EL (cell line): ENCODE measurements at regions not wholly inside any gene's neighbourhood (a gene's known extent, or its start where the extent isn't known, plus 50 kb on each side); places are given as distances from the start of the nearest gene placed in this dataset.
A peak's percentile ranks its signal among the peaks of the same experiment; 100 is the strongest.

Source experiments
- DNase-seq: peaks from one replicate; pipeline ENCODE4 v3.0.0-alpha.2; 2016

DNA sequence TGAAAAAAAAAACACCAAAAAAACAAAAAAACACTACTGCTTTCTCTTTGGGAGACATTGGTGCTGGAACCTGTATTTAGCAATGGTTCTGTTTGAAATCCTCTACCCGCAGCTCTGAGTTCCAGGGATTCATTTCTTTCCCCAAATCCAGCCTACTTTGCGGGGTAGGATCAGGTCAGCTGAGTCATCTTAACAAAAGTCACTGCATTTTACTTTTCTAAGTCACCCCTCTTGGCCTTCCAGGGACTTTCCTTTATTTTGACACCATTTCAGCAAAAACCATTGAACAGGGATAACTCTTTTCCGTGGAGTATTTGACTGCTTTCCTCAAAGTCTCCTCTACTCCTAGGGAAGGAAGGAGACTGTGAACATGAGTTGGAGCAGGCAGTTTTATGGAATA lies 837.6 kb downstream of the MAFB start:
- DNase-seq = peak; percentile 86

GRCh38 chr20:39850821-39851330 lies 838.2 kb downstream of the MAFB start:
- peak; percentile 42 for DNase-seq

DNA sequence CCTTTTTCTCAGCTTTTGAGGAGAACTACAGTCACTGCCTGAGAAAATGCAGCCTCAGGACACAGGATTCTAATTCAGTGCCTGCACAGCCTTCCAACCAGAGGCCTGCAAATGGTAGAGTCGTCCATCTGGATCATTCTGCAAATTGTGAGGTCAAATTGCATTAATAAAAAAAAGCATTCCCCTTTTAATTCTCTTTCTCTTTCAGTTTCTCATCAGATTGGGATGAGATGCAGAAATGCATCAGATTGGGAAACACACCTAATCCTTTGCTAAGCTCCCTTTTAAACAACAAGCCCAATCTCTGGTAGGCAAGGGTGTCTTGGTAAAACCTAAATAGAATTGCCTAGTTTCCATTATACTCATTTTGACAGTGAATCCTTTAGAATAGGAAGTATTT lies 838.8 kb downstream of the MAFB start:
- no peak for DNase-seq

DNA sequence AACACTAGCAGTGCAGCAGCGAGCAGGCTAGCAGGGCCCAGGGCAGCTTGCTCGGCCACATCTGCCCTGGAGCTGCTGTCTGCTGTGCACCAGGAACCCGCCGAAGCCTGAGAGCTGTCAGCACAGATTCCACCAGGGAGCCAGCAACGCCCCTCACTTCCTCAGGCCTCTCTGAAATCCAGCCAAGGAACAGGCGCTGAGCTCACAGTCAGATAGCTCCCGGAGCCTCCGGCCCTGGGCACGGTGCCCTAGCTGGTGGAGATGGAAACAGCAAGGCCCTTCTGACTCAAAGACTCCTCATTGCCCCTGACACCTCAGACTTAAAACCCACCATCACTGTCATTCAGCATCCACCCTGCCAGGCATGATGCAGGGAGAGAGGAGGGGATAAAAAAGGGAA lies 839.4 kb downstream of the MAFB start:
- peak; percentile 98 for DNase-seq

DNA sequence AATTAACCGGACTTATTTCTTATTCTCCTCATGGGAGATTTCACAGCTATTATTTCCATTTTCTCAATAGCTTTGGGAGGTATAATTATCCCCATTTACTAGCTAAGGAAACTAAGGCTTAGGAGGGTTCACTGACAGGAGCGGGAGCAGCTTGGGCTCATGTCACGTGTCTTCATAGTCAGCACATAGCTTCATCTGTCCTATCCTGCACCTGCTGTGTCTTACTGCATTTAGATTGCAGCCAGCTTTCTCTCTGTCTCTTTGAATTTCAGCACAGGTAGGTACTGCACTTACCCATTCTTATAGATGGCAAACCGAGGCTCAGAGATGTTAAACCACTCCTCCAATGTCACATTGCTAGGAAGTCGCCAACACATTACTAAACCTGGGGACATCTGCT lies 839.9 kb downstream of the MAFB start:
- no peak for DNase-seq

DNA sequence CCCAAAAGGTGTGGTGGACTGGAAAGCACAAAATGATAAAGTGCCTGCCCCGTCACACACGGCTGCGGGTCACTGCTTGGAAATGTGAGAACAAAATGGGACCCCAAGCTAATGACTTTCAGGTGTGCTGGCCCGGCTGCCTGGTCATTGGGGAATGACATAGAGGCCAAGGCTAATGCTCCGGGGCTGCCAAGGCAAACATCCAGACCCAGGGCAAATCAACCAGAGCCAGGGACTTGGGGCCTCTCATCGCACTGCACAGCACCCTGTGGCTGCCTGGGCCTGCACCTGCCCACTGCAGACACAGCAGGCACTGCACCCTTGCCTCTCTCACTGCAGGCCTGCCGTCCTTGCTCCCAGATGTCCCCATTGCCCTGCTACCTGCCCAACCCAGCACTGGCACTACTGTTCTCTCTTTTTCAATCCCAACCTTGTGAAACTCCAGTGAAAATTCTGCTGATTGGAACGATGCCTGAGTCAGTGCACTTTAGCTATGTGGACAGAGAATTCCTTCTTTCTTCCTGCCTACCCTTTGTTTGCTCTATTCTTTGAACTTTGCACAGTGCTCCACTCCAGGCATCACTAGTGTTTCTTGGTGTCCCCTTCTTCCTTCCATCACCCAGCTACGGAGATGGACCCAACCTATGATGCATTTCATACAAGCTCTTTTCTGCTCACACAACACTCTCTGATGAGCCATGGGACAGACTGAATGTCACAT lies 849.5 kb downstream of the MAFB start:
- no peak for DNase-seq

DNA sequence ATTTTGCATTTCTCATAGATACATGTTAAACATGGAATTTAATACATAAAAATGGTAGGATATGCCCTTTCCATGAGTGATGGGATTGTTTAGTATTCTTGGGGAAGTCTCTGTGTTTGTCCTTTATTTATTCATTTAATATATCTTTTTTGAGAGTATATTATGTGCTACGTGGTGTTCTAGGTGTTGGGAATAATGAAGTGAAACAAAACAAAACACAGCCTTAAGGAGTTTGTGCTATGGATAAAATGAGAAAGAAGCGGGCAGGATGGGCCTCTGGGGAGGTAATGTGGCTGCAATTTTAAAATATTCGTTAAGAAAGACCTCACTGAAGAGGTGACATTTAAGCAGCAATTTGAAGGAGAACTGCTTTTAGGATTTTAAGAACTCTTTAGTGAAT lies 851.5 kb downstream of the MAFB start:
- no peak for DNase-seq

DNA sequence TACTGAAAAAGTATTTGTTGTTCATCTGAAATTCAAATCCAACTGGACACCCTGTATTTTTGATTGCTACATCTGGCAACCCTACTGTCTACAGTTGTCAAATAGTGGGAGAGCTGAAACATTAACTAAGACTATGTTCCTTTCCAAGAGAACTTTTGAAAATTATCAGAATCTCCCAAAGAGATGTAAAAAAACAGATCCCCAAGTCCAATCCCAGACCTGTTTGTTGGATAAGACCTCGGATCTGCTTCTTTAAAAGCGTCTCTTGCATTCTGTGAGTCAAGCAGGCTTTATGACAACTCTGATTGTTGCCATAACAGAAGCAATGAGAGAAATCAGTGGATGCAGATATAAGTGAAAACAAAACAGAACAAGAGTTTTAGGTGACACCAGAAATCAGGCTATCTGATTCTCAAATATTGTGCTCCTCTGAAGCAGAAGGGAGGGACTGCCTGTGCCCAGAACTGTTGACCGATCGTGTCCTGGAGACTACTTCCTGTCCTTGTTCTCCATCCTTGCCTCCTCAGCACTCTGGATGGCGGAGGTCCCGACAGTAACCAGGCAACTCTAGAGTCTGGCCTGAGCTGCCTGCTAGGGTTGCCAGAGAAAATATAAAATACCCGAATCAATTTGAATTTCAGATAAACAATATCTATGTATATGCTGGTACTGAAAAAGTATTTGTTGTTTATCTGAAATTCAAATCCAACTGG lies 853.8 kb downstream of the MAFB start:
- DNase-seq = no peak

GRCh38 chr20:39830903-39831302 lies 858.1 kb downstream of the MAFB start:
- DNase-seq = no peak

GRCh38 chr20:39829661-39830060 lies 859.4 kb downstream of the MAFB start:
- DNase-seq = no peak

GRCh38 chr20:39829256-39829655 lies 859.8 kb downstream of the MAFB start:
- peak; percentile 36 for DNase-seq

DNA sequence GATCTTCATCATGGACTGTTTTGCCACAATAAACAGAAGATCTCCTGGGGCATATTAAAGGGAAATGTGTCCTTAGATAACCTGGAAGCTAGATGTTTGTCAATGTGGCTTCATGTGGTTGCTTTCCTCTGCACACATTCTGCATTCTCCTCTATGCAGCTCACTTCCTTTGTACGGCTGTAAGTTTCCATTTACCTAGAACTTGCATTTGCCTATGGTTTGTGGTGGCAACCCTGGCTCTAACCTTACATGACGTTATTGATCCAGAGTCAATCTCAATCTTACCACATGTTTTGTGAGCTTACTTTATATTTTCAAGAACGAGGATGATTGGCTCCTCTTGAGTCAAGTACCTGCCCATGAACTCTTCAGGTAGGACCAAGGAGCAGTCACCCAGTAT lies 863.1 kb downstream of the MAFB start:
- peak; percentile 51 for DNase-seq

GRCh38 chr20:39825524-39825923 lies 863.4 kb downstream of the DHX35 start:
- no peak for DNase-seq

DNA sequence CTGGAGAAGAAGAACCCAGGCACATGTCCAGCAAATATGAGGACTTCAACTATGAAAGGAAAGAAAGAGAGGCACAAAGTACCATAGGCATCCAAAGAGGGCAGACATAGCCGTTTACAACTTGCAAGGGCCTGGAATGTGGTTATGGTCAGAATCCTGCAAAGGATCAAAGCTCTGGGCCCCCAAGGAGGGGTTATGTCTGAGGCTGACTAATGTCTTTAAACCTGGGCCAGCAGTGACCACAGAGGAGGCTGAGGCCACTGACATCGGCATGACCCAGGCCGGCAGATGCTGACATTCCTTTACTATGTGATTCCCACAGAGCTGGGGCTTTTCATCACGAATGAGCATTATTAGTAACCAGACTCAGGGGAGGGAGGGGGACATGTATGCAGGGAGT lies 861.1 kb downstream of the DHX35 start:
- peak; percentile 93 for DNase-seq

- DNase-seq = peak; percentile 59
These were observed 860.5 kb downstream of the DHX35 start for GRCh38 chr20:39822667-39823066.

DNA sequence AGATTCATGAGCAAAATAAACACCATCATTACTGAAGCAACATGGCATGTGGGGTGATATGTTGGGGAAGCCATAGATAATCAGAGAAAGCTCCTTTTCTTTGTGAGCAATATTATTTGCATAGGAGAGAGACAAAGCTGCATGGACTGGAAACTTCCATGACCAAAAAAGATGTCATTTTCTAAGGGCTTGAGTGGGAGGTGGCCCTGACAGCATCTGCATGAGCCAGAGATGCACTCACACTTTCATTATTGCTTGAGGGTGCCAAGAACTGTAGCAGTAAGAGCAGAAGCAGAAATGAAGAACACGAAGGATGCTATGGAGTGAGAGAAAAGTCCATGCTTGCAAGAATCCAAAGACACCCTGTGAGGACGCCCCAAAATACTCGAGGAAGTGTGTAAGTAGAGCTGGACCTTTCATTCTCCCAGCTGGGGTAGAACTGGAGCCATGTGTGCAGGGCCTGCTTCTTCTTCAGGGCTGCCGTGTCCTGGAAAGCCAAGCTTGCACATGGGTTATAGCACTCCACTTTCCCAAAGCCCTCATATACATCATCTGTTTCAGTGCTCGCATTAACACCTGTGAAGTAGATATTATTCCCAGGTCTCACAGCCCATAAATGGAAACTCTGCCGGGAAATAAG lies 851.2 kb downstream of the DHX35 start:
- DNase-seq = no peak

- DNase-seq = no peak
These were observed 850.0 kb downstream of the DHX35 start for GRCh38 chr20:39812116-39812515.

GRCh38 chr20:39810309-39810708 lies 848.2 kb downstream of the DHX35 start:
- DNase-seq = no peak

DNA sequence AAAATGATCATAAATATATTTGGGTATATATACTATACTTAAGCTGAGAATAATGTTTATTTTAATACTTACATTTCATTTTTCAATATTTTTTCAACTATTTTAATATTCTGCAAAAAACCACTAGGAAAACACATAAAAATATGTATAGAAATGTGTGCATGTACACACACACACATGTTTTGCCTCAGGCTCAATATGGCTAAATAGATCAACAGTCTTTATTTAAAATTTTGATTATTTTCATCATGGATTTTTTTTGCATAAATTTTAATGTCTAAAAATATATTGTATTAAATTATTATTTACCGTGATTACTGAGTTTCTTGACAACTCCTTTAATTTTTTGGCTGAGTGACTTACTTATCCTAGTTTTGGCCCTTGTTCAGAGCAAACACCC lies 846.5 kb downstream of the DHX35 start:
- DNase-seq = no peak

DNA sequence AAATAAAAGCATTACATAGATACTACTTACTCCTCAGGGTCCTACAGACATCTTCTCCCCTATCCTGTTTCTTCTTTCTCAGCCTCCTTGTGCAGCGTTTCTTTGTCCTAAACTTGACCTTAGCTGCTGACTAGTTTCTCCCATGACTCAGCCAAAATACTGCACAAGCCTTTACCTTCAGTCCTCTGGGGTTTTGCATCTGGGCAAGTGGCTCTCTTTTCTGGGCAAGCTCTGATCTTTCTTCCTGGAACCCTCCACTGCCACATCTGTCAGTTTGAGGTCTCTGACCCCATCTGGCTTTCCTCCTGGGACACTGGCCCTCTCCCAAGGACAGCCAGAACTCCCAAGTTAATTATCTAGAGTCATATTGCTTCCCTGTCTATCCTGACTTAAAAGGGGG lies 838.4 kb downstream of the DHX35 start:
- DNase-seq = peak; percentile 47

DNA sequence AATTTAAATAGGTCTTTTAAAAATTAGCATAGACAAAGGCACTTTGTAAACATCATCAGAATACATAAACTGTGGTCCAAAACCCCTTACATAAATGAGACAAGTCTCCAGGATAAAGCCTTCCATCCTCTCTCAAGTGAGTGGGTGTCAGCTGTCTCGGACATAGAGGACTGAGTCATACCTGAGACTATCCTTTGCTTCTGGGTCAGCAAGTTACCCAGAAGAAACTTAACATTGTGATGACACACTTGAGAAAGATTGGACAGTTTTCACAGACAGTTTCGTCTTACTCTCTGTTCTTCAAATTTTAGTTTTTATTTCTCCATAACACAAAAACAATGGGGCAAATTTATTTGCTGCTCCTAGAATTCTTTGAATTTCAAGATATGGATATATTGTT lies 838.0 kb downstream of the DHX35 start:
- DNase-seq = peak; percentile 41

- DNase-seq = no peak
These were observed 837.3 kb downstream of the DHX35 start for GRCh38 chr20:39799366-39799965.
